ENCODE measurements at regions not wholly inside any gene's neighbourhood (a gene's known extent, or its start where the extent isn't known, plus 50 kb on each side); places are given as distances from the start of the nearest gene placed in this dataset.
A peak's percentile ranks its signal among the peaks of the same experiment; 100 is the strongest.

DNA sequence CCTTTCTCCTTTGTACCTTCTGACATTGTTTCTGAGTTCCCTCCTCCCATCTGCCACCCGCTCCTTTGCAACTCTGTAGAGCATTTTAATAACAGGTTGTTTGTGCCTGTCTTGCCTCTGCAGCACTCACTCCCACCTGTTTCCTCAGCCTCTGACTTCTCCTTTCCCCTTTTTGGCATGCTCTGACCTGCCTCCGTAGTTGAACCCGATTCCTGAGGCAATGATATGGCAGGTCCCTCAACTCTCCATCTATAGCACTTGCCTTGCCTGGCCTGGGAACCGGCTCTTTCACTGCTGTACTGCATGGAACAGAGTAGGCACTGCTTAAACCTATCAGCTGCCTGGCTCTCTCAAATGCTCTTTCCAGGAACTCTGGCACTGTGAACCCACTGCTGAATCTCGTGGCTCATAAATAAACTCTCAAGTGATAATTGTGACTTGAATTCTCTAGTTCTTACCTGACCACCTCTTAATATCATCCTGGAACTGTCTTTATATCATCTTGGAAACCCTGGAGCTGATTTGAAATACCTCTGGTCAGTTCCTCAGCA is 50.3 kb downstream of the UTRN start:
- no peak for DNase-seq (ENCODE audit: low read depth)

DNA sequence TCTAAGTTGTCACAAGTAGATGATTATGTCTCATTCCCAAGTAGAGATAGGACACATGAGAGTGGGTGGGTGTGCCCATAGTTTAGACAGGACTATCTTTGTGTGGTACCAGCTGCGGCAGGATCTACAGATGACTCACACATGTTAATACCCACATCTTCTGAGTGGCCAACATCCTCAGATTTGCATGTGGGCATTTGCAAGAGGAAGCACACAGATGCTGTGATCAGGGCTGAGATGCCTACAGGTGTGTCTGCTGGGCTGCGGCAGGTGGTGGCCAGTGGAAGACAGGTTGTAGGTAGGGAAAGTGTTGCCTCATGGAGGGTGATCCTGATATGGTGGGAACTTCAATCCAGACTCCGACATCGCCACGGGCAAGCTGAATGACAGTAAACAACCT is 50.8 kb downstream of the UTRN start:
- DNase-seq (ENCODE audit: low read depth) = peak; percentile 49

DNA sequence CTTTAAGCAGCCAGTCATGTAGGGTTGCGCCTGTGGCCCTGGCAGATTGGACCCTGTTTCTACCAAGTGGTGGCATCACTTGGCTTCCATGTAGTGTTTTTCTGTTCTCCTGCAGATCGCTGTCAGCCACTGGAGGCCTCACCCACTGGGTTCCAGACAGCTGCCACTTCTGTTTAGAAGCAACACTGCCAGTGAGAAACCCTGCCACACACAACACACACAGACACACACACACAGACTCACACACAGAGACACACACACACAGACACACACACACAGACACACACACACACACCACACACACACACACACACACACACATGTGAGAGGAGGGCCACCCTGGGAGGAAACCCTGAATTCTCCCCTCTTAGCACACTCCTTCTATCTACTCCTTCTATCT is 51.8 kb downstream of the UTRN start:
- no peak for DNase-seq (ENCODE audit: low read depth)

DNA sequence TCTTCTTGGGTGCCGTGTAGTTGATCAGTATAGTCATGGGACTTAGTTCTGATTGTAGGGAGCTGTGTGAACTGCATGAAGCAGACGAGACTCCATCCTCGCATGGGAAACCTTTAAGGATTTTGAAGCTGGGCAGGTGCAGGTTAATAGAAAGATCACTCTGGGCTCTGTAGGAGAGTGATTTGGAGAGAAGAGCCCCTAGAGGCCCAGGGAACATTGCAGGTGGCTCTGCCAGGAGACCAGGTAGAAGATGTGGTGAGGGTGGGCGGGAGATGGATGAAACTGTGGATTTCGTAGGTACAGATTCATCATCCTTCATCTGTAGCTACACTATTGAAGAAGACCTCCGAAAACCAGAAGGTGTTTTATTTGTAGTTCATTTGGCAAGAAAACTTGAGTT is 53.3 kb downstream of the UTRN start:
- DNase-seq (ENCODE audit: low read depth) = no peak

DNA sequence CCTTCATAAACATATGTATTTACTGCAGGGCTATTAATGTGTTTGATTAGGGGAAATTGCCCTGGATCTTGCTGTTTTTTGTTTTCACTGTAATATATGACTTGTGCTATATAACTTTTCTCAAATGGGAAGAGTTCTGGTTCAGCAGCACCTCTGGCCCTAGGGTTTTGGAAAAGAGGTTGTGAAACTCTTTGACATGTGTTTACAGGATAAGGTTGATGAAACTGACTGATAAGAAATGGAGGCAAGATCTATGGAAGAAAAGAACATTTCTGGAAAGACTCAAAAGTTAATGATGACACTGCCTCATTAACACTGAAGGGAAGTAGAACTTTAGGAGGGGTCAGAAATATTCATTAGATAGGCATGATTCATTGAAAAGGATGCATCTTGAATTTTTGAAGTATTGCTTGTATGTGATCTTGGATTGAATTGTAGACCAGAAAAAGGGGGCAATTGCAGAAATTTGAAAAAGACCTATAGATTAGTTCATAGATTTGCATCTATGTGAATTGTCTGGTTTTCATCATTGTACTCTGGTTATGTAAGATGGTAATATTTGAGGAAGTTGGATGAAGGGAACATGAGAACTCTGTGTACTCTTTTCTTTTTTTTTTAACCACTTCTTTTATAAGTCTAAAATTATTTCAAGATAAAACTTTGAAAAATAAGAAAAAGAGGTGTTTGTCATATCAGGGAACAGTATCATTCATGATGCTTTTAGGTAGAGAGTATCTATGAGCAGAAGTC is 54.0 kb downstream of the UTRN start:
- no peak for DNase-seq (ENCODE audit: low read depth)

DNA sequence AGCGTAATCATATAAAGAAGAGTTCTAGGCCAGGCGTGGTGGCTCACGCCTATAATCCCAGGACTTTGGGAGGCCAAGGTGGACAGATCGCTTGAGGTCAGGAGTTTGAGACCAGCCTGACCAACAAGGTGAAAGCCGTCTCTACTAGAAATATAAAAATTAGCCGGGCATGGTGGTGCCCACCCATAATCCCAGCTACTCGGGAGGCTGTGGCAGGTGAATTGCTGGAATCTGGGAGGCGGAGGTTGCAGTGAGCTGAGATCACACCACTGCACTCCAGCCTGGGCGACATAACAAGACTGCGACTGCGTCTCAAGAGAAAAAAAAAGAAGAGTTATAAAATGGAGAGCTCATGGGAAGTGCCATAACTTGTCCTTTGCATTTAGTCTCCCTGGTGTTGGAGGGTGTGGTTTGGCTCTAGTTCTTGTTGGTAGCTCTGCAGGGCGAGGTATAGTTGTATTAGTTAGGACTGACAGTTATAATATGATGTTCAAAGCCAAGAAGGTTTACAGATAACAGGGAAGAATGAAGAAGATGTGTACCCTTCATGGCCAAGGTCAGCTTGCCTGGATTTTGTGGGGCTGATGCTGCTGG is 54.8 kb downstream of the UTRN start:
- DNase-seq (ENCODE audit: low read depth) = no peak

DNA sequence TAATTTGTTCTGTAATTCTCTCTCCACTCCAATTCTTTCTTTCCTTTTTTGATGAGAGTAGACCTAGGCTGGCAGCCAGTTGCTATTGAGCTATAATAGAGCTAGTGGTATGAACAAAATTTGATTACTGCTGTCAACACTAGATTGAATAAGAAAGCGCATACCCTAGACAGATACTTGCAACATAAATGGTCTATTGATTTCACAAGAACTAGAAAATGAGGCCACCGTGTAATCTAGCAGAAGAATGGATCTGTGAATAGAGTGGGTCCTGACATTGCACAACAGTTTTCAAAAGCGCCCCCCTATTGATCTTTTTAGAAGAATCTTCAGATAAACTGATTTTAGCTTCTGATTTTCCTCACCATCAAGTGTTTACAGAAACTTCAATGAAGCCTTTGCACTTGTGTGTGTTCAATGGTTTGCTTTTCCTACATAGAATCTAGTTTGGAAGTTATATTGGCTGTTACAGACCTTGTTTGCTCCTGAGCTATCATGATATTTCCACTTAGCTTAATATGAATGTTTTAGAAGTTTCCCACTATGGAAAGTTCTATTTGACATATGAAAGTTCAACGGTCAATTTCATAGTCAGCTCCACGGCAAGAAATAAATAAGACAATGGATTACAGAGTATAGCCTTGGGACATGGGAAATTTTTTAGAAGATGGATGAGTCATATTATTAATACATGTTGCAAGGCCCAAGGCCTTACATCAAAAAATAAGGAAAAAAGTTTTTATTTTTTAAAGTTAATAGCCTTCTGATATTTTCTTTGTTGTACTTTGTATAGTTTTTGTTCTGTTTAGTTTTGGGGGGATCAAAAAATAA is 55.6 kb downstream of the UTRN start:
- DNase-seq (ENCODE audit: low read depth) = peak; percentile 60

DNA sequence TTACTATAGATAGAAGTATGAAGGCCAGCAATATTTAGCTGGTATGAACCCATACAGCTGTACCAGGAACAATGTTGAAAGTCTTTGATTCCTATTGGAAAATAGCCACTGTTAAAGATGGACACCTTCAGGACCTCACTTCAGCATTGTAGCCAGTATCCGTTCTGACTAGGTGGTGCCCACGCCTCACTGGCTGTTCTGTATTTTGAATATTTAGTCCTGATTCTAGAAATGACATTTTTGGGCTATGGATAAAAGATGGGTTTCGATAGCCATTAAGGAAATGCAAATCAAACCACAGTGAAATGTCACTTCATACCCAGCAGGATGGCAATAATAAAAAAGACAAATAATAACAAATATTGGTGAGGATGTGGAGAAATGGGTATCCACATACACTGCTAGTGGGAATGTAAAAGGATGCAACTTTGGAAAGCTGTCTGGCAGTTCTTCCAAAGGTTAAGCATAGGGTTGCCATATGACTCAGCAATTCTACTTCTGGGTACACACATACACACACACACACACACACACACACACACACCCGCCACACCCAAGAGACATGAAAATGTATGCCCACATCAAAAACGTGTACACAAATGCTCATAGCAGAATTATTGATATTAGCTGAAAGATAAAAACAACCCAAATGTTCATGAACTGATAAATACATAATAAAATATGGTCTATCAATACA is 56.8 kb downstream of the UTRN start:
- DNase-seq (ENCODE audit: low read depth) = no peak

DNA sequence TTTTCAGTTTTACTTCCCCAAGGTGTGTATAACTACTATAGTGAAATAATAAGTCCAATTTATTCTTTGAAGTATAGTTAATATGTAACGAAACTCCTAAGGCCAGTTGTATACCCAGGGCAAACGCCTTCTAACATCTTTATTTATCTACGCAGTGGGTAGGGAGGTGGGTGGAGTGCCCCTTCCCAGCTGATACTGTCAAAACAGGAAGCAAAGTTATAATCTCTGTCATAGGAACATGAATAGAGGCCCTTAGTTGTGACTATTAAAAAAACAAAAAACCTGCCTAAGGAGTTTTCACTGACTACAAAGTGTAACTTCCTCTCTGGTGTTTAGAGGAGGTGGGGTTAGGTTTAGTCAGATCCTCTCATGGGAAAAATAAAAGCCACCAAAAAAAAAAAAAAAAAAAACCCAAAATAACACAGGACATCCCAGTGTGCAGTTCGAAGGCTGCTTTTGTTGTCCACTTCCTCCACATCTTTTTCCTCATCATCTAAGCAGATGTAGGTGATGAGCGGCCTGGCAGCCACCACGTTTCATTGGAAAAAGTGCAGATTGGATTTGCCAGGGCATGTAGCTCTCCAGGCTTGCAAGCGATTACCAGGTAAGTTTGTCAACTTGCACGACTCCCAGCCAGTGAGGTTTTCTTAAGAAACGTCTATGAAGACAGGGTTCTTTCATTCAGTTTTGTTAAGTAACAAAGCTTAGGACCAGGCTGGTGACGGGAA is 58.7 kb downstream of the UTRN start:
- no peak for DNase-seq (ENCODE audit: low read depth)

DNA sequence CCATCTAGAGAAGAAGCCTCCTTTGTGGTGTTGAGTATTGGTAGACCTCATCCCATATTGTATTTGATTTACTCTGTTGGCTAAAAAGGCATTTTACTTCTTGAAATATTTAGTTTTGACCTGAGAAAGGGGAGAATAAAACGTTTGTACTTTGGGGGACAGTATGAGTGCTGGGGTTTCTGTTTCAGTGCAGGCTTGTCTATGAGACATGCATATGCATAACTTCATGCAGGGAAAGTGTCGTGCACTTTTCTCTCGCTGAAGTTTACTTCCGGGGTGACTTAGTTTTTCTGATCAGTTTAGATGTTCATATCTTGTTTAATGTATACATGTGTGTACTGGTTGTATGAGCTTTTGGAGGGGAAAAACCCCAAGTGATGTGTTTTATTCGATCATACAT is 59.5 kb downstream of the UTRN start:
- no peak for DNase-seq (ENCODE audit: low read depth)

DNA sequence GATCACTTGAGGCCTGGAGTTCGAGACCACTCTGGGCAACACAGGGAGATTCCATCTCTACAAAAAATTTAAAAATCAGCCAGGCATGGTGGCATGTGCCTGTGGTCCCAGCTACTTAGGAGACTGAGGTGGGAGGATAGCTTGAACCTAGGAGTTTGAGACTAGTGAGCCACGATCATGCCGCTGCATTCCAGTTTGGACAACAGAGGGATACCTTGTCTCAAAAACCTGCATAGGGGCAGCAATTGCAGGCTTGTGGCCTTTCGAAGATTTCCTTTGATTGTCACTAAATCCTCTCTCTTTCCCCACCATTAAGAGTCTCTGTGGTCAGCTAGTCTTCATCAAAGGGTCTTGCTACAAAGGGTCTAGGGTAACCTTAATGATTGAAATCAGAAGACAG is 60.3 kb downstream of the UTRN start:
- DNase-seq (ENCODE audit: low read depth) = no peak

DNA sequence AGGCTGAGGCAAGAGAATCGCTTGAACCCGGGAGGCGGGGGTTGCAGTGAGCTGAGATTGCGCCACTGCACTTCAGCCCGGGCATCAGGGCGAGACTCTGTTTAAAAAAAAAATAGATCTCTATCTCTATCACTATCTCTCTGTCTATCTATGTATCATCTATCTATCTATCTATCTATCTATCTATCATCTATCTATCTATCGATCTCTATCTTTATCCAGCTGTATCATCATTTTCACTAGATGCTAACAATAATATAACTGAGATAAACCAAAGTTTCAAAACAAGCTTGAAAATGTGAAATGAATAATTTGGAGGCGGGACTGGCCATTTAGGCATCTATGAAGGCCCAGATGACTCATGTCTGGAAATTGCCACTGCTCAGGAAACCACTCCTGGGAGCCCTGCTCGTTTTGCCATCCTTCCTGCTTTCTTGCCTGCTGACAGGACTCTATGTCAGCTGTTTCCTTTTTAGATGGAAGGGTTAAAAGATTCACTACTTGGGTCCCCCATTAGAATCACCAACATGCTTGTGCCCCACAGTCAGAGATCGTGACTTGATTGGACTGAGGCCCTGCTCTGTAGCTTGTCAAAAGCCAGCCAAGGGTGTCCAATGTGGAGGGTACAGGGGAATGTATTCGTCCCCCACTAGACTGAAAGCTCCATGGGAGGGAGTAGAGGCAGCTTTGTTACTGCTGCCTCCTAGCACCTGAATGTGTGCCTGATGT is 61.7 kb downstream of the UTRN start:
- DNase-seq (ENCODE audit: low read depth) = peak; percentile 92

DNA sequence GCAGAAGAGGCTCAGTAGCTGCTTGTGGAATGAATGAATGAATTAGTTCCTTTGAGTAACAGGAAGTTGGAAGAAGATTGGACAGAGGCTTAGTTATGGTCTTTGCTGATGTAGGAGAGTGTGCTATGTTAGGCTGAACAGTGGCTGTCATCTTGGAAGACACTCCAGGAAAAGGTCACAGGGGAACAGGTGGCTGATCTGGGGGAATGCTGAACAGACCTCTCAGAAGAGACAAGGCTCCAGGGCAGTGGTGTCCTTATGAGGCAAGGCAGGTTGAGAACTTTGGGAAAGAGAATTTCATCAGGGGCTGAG is 62.3 kb downstream of the UTRN start:
- peak; percentile 29 for DNase-seq (ENCODE audit: low read depth)

DNA sequence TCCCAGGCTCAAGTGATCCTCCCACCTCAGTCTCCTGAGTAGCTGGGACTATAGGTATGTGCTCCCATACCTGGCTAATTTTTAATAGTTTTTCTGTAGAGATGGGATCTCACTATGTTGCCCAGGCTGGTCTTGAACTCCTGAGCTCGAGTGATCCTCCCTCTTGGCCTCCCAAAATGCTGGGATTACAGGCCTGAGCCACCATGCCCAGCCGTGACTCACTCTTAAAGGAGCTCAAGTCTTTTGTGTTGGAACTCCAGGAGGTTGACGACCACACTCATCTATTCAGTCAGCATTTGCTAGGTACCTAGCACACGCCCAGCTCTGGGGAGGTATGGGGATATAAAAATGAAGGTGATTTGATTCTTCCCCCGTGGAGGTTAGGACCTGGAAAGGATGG is 62.8 kb downstream of the UTRN start:
- peak; percentile 56 for DNase-seq (ENCODE audit: low read depth)

DNA sequence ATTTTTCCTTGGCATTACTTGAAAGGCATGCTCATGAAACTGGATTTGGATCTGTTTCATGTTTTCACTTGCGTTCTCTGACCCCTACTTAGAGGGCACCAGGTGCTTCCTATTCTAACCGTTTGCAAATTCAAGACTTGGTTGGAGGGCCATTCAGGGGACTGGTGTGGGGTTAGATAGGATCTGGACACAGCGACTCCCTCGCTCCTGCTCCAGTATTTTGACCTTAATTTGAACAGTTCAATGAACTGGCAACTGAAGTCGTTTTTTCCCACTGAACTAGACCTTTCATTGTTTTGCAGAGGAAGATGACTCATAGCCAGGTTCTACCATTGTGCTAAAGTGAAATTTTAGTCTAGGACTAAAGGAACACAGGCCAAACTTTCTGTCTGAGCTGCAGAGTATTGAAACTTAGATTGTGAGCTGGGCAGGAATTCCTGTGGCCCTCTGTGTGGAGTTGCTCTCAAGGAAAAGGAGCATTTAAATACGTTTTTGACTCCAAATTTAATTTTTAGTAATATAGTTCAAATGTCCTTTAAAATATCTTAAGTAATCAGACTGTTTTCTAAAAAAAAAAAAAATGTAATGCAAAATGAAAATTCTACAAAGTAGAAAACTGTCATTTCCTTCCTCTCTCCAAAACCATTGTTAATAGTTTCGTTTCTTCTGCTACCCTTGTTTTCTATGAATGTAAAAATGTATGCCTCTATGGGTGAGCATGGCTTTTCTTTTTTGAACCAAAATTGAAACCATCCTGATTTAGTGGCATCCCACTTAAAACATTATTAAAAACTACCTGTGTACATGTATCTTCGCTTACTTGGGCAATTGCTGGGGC is 64.8 kb downstream of the UTRN start:
- DNase-seq (ENCODE audit: low read depth) = peak; percentile 95

DNA sequence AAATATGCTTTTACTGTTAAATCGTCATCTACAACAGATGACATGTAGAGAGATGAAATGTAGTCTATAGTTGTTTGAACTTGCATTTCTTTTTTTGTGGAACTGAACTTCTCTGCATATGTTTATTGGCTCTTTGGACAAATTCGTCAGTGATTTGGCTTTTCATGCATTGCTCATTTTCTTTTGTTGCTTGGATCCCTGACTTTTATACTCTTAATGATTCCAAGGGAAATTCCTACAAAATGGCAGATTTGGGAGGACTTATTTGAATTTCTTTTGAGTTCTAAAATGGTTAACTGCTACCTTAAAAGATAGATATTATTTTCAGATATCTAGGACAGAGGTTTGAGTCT is 65.4 kb downstream of the UTRN start:
- no peak for DNase-seq (ENCODE audit: low read depth)

DNA sequence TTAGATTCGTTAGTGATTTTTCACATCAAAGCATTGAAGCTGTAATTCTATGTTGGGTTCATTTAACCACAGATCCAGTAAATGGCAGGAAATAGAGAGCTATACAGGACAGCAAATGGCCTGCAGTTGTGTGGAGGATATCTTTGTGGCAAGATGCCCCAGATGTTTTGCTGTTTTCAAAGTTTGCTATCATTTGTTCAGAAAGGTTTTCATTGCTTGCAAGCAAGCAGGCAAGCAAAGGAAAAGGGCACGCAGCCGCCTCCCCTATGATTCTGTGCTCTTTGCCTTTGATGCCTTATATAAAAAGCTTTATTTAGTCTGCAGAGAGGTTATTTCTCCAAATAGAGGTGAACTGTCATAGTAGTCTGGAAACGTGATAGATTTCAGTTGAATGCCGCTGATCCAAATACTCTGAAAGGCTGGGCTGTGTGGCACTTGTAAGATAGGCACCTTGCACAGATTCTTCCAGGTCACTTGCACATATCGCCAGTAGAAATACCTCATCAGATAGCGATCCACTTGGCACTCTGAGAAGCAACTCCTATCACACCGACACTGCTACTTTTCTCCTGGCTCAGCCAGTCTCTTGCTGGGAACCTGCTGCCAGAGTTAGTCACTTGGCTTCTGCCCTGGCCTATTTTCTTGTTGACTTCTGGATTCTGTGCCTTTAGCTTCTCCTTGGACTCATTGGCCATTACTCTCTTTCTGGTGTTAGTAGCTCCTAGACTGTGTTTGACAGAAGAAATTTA is 66.4 kb downstream of the UTRN start:
- peak; percentile 33 for DNase-seq (ENCODE audit: low read depth)

DNA sequence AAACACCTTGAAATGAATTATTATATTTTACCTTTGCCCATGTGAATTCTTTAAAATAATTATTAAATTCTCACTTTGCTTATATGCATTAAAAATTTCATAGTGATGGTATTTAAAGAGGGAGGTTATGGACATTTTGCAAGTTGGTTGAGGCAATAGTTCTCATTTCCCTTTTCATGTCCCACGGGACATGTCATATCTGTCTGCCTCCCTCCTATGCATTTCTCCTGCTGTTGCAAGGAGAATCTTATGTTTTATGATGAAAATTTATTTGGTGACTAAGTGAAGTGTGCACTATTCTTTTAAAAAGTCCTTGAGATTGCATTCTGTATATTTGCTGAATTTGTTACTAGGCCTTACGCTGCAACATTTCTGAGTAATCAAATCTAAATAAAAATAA is 67.2 kb downstream of the UTRN start:
- no peak for DNase-seq (ENCODE audit: low read depth)

DNA sequence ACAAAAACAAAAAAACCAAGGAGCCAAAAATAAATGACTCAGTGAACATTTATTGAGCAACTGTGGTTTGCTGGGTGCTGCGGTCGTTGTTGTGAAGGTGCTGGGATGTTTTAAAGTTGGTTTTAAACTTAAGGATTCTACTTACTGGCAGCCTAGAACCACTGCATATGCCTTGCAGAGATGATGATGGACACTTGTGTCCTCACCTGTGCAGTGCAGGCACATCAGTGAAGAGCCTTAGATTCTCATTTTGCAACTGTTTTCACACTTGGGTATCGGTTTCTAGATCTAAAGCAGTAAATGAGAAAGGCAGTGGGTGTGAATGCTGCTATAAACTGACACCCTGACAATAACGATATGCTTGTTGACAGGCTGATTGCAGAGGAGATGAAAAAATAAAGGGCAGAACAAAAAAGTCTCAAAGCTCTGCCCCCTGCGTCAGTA is 68.8 kb downstream of the UTRN start:
- DNase-seq (ENCODE audit: low read depth) = no peak

Data from M059J (cell line).